Esophagus squamous epithelium (tissue), 5 donors: ENCODE measurements at regions not wholly inside any gene's neighbourhood (a gene's known extent, or its start where the extent isn't known, plus 50 kb on each side); places are given as distances from the start of the nearest gene placed in this dataset.

ENCODE experiments used
- DNase-seq: peaks from one replicate; lab custom pipeline; 2025; lab: John Stamatoyannopoulos, UW
- H3K27ac ChIP-seq, 4 donors: fragments of 200-600 bp; sonication (generic); one replicate each; pipeline ENCODE4 v1.5.1; 2016 to 2019; ENCODE audit warnings: mild to moderate bottlenecking in 1 of 4
- H3K27me3 ChIP-seq, 4 donors: fragments of 200-600 bp; sonication (generic); 1 replicate in 3 of 4; 2 replicates in 1 of 4; pipeline versions ENCODE4 v1.5.1 to v1.6.0; 2017 to 2021; ENCODE audit warnings: antibody characterized with exemption in 1 of 4
- H3K36me3 ChIP-seq, 3 donors: fragments of 200-600 bp; sonication (generic); one replicate each; pipeline ENCODE4 v1.5.1; 2016 to 2019
- H3K4me1 ChIP-seq, 3 donors: fragments of 200-600 bp; sonication (generic); one replicate each; pipeline ENCODE4 v1.5.1; 2017 to 2019
- H3K4me3 ChIP-seq, 4 donors: fragments of 200-600 bp; sonication (generic); 1 replicate in 3 of 4; 2 replicates in 1 of 4; pipeline ENCODE4 v1.5.1; 2016 to 2019; ENCODE audit warnings: mild to moderate bottlenecking in 2 of 4, moderate library complexity in 1 of 4
- H3K9me3 ChIP-seq, 3 donors: fragments of 200-600 bp; sonication (generic); one replicate each; pipeline ENCODE4 v1.5.1; 2016 to 2019
- POLR2A ChIP-seq, 4 donors: fragments of 450-650 bp; IDR thresholded peaks; one replicate each; pipeline ENCODE4 v1.6.1; 2017; ENCODE audit warnings: antibody characterized with exemption in 4 of 4, mild to moderate bottlenecking in 4 of 4, moderate library complexity in 3 of 4
- WGBS, 2 donors: methylation state at CpG; one replicate each; pipeline ENCODE4 v1.1.5; 2018; 5-methylcytosine and 5-hydroxymethylcytosine counted together
- intact Hi-C: fragments of 100-400 bp; cut with DNase I; formaldehyde crosslinking; loops from one replicate; pipeline ENCODE4 v1.15.0; 2022
- TF ChIP-seq, protein P1 (sequence below), 6 experiments: fragments of 450-650 bp in 4 of 6; fragments of 200-600 bp in 2 of 6; sonication (generic) in 2 of 6; IDR thresholded peaks; one replicate each; pipeline ENCODE4 v1.5.1; 2016 to 2019; ENCODE audit warnings: antibody characterized with exemption in 6 of 6, mild to moderate bottlenecking in 4 of 6, moderate library complexity in 4 of 6
- donor health status: DM: yes; HTN: yes; CAD: no.

- H3K36me3 ChIP-seq, result no peaks in the 10 kb centered on the region
- no peak for DNase-seq
- H3K4me1 ChIP-seq, result no peaks in the 10 kb centered on the region
- intact Hi-C loops, result no loop called here
- H3K4me3 ChIP-seq, result no peak overlapping the region
- no peaks in the 10 kb centered on the region for H3K9me3 ChIP-seq
- WGBS, 2 donors, result 36 to 58% methylated on average over 1 of the region's 1 CpG
- TF ChIP-seq, protein P1, sequence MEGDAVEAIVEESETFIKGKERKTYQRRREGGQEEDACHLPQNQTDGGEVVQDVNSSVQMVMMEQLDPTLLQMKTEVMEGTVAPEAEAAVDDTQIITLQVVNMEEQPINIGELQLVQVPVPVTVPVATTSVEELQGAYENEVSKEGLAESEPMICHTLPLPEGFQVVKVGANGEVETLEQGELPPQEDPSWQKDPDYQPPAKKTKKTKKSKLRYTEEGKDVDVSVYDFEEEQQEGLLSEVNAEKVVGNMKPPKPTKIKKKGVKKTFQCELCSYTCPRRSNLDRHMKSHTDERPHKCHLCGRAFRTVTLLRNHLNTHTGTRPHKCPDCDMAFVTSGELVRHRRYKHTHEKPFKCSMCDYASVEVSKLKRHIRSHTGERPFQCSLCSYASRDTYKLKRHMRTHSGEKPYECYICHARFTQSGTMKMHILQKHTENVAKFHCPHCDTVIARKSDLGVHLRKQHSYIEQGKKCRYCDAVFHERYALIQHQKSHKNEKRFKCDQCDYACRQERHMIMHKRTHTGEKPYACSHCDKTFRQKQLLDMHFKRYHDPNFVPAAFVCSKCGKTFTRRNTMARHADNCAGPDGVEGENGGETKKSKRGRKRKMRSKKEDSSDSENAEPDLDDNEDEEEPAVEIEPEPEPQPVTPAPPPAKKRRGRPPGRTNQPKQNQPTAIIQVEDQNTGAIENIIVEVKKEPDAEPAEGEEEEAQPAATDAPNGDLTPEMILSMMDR (IDR thresholded peaks at IDR 0.05), result no peak
- TF ChIP-seq POLR2A (IDR thresholded peaks at IDR 0.05), result no peak
- no peak overlapping the region for H3K27ac ChIP-seq
- no peaks in the 10 kb centered on the region for H3K27me3 ChIP-seq
Measured at GRCh38 chr3:107028086-107028485, 349.2 kb upstream of the CCDC54 start.

DNA sequence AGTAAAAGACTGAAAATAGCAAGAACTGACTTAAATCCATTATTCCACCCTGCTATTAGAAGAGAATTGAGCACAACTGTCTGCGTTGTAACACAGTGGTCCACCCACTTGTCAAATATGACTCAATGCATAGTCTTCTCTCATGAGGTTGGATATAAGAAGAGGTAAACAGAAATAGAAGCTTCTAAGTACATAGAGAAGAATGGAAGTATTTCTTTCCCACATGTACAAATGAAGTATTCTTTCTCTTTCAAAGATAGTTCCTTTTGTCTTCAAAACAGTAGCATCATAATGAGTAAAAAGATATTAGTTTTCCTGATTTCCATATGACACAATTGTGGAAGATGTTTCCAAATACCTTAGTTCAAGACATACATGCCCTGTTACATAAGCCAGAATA lies 348.6 kb upstream of the CCDC54 start:
- no peaks in the 10 kb centered on the region for H3K4me1 ChIP-seq
- no peak for DNase-seq
- intact Hi-C loops, result no loop called here

GRCh38 chr3:107032111-107032510 lies 345.1 kb upstream of the CCDC54 start:
- no peak overlapping the region for H3K4me3 ChIP-seq
- no peaks in the 10 kb centered on the region for H3K36me3 ChIP-seq
- H3K9me3 ChIP-seq, result peaks cover 0 to 5% (median 0%) of the 10 kb centered on the region in 3 donors
- no peak for DNase-seq
- TF ChIP-seq POLR2A (IDR thresholded peaks at IDR 0.05), result no peak
- TF ChIP-seq, protein P1 (IDR thresholded peaks at IDR 0.05), result no peak
- WGBS, 2 donors, result 82% methylated on average over 2 of the region's 2 CpGs
- no peaks in the 10 kb centered on the region for H3K4me1 ChIP-seq
- no peaks in the 10 kb centered on the region for H3K27me3 ChIP-seq
- no peak overlapping the region for H3K27ac ChIP-seq
- intact Hi-C loops, result no loop called here

More for the DNA sequence above, 348.6 kb upstream of the CCDC54 start:
- no peaks in the 10 kb centered on the region for H3K9me3 ChIP-seq
- no peak overlapping the region for H3K27ac ChIP-seq
- H3K36me3 ChIP-seq, result no peaks in the 10 kb centered on the region
- TF ChIP-seq, protein P1 (IDR thresholded peaks at IDR 0.05), result no peak
- no peak for TF ChIP-seq POLR2A (IDR thresholded peaks at IDR 0.05)
- no peak overlapping the region for H3K4me3 ChIP-seq
- 45 to 63% methylated on average over 1 of the region's 1 CpG for WGBS, 2 donors
- no peaks in the 10 kb centered on the region for H3K27me3 ChIP-seq

DNA sequence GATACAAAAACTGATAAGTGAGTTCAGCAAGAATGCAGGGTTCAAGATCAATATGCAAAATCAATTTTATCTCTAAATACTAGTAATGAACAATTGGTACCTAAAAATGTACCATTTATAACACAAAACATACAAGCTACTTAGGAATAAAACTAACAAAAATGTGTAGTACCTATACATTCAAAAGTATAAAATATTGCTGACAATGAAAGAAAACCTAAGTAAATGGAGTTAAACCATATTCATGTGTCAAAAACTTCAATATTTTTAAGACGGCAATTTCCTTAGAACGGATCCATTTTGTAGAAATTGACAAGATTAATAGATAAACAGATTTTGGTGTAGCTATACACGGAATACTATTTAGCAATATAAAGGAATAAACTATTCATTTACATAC lies 343.1 kb upstream of the CCDC54 start:
- Histone ChIP-seq H3K27ac (no peak overlapping the region), H3K4me1 (no peaks in the 10 kb centered on the region), H3K36me3 (no peaks in the 10 kb centered on the region), H3K27me3 (no peaks in the 10 kb centered on the region), H3K4me3 (no peak overlapping the region), H3K9me3 (peaks cover 0 to 8% (median 5%) of the 10 kb centered on the region in 3 donors)
- intact Hi-C loops, result no loop called here
- DNase-seq, result no peak
- 75 to 87% methylated on average over 3 of the region's 3 CpGs for WGBS, 2 donors
- no peak for TF ChIP-seq POLR2A (IDR thresholded peaks at IDR 0.05)
- TF ChIP-seq, protein P1 (IDR thresholded peaks at IDR 0.05), result no peak

DNA sequence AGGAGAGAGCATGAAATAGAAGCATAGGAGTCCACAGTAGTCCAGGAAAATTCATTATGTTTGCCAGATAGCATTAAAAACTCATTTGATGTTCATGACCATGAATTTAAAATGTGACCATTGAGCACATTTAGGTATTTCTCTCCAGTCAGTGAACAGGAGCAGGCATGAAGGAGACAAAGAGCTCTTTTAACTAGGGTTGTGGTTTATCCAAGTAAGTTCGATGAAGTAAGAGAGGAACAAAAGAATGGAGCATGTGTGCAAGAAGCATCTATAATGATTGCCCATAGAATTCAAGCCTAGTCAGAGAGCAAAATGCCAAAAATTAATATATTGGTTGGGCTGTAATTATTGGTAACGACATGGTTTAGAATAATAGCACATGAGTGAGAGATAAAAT lies 342.1 kb upstream of the CCDC54 start:
- Histone ChIP-seq H3K27me3 (no peaks in the 10 kb centered on the region), H3K36me3 (no peaks in the 10 kb centered on the region), H3K4me1 (no peaks in the 10 kb centered on the region), H3K9me3 (peaks cover 0 to 8% (median 5%) of the 10 kb centered on the region in 3 donors), H3K27ac (no peak overlapping the region), H3K4me3 (no peak overlapping the region)
- intact Hi-C loops, result no loop called here
- 61 to 68% methylated on average over 2 of the region's 2 CpGs for WGBS, 2 donors
- TF ChIP-seq POLR2A (IDR thresholded peaks at IDR 0.05), result no peak
- no peak for DNase-seq

GRCh38 chr3:107044677-107045076 lies 332.6 kb upstream of the CCDC54 start:
- Histone ChIP-seq H3K36me3 (no peaks in the 10 kb centered on the region), H3K27ac (no peak overlapping the region), H3K4me3 (no peak overlapping the region), H3K27me3 (no peaks in the 10 kb centered on the region), H3K4me1 (no peaks in the 10 kb centered on the region), H3K9me3 (no peaks in the 10 kb centered on the region)
- intact Hi-C loops, result no loop called here
- DNase-seq, result no peak
- 19 to 62% methylated on average over 1 of the region's 1 CpG for WGBS, 2 donors
- TF ChIP-seq POLR2A (IDR thresholded peaks at IDR 0.05), result no peak
- TF ChIP-seq, protein P1 (IDR thresholded peaks at IDR 0.05), result no peak
